ENCODE measurements at regions not wholly inside any gene's neighbourhood (a gene's known extent, or its start where the extent isn't known, plus 50 kb on each side); places are given as distances from the start of the nearest gene placed in this dataset.

- no peak for TF ChIP-seq CTCF (conservative IDR thresholded peaks at IDR 0.05; ENCODE audit: low read depth, low read length)
- no peak for TF ChIP-seq EZH2 (IDR thresholded peaks at IDR 0.05; ENCODE audit: borderline replicate concordance, low read depth, low read length, poor library complexity, severe bottlenecking)
Measured at GRCh38 chrX:137483554-137483953, 82.4 kb upstream of the ZIC3 start.

All from A673 (cell line).